Activated naive CD8-positive, alpha-beta T cell (primary cell): ENCODE measurements at regions not wholly inside any gene's neighbourhood (a gene's known extent, or its start where the extent isn't known, plus 50 kb on each side); places are given as distances from the start of the nearest gene placed in this dataset.

Experiments used
- H3K27ac Mint-ChIP-seq: one replicate; pipeline ENCODE4 v1.8.0; 2021; ENCODE audit warnings: mixed read lengths
- H3K27me3 Mint-ChIP-seq: one replicate; pipeline ENCODE4 v1.8.0; 2021; ENCODE audit warnings: mixed read lengths
- H3K36me3 Mint-ChIP-seq: one replicate; pipeline ENCODE4 v1.8.0; 2021; ENCODE audit warnings: mixed read lengths
- H3K4me1 Mint-ChIP-seq: one replicate; pipeline ENCODE4 v1.8.0; 2021; ENCODE audit warnings: low read depth, mixed read lengths
- H3K4me3 Mint-ChIP-seq: one replicate; pipeline ENCODE4 v1.8.0; 2021; ENCODE audit warnings: mild to moderate bottlenecking, mixed read lengths
- H3K9me3 Mint-ChIP-seq: one replicate; pipeline ENCODE4 v1.8.0; 2021; ENCODE audit warnings: low read depth, mixed read lengths

DNA sequence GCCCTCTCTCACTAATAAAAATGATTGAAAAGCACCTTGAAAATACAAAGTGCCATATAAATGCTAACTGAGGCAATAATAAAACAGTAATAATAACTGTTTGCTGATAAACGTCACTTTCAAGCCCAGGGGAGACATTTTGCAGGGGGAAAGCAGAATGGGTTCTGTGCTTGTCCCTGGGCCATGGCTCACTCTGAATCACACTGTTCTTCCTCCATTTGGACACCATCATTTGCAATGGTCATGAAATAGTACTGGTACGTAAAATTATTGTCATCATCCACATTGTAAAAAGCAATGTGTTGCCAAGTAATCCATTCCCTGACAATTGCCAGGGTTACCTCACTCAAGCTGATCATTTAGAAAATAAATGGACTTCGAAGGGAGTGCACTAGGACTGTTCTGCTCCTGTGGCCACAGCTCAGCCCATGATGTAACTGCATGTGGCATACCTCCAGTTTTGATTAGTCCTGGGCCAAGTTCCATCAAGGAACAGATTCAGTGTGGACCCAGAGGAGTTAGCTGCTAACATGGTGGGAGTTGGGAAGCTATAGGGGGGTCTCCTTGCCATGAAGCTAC is 508.8 kb upstream of the CELF4 start:
- no peaks in the 10 kb centered on the region for H3K4me1 Mint-ChIP-seq
- H3K9me3 Mint-ChIP-seq = no peaks in the 10 kb centered on the region
- no peak overlapping the region for H3K27ac Mint-ChIP-seq
- no peaks in the 10 kb centered on the region for H3K36me3 Mint-ChIP-seq
- no peak overlapping the region for H3K4me3 Mint-ChIP-seq
- H3K27me3 Mint-ChIP-seq = no peaks in the 10 kb centered on the region

GRCh38 chr18:38067821-38068220 is 502.2 kb upstream of the CELF4 start:
- H3K27ac Mint-ChIP-seq = no peak overlapping the region
- H3K27me3 Mint-ChIP-seq = no peaks in the 10 kb centered on the region
- no peaks in the 10 kb centered on the region for H3K36me3 Mint-ChIP-seq
- peaks cover 3% of the 10 kb centered on the region for H3K9me3 Mint-ChIP-seq
- H3K4me1 Mint-ChIP-seq = no peaks in the 10 kb centered on the region
- H3K4me3 Mint-ChIP-seq = no peak overlapping the region

GRCh38 chr18:38067086-38067485 is 501.5 kb upstream of the CELF4 start:
- no peak overlapping the region for H3K4me3 Mint-ChIP-seq

GRCh38 chr18:38052879-38053590 is 487.4 kb upstream of the CELF4 start:
- H3K4me3 Mint-ChIP-seq = no peak overlapping the region
- no peaks in the 10 kb centered on the region for H3K9me3 Mint-ChIP-seq
- no peaks in the 10 kb centered on the region for H3K27me3 Mint-ChIP-seq
- H3K36me3 Mint-ChIP-seq = no peaks in the 10 kb centered on the region
- no peak overlapping the region for H3K27ac Mint-ChIP-seq
- H3K4me1 Mint-ChIP-seq = no peaks in the 10 kb centered on the region

More at GRCh38 chr18:38067086-38067485, 501.5 kb upstream of the CELF4 start:
- Mint-ChIP-seq H3K4me1 (no peaks in the 10 kb centered on the region), H3K27me3 (no peaks in the 10 kb centered on the region), H3K36me3 (no peaks in the 10 kb centered on the region), H3K9me3 (peaks cover 3% of the 10 kb centered on the region), H3K27ac (no peak overlapping the region)

DNA sequence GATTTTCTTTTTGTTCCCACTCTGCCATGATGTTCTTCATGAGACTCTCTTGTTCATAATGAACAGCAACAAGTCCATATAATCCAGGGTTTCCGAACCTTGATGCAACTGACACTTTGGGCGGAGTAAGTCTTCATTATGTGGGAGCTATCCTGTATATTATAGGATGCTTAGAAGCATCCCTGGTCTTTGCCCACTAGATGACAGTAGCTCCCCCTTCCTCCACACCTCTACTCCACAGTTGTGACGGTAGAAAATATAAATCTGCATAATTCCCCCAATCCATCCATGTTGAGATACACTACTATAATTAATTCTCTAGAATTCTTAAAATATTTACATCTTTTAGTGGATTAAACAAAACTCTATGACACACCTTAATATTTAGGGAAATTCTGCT is 482.2 kb upstream of the CELF4 start:
- no peaks in the 10 kb centered on the region for H3K36me3 Mint-ChIP-seq
- no peaks in the 10 kb centered on the region for H3K4me1 Mint-ChIP-seq
- H3K4me3 Mint-ChIP-seq = no peak overlapping the region
- H3K9me3 Mint-ChIP-seq = no peaks in the 10 kb centered on the region
- H3K27ac Mint-ChIP-seq = no peak overlapping the region
- no peaks in the 10 kb centered on the region for H3K27me3 Mint-ChIP-seq

DNA sequence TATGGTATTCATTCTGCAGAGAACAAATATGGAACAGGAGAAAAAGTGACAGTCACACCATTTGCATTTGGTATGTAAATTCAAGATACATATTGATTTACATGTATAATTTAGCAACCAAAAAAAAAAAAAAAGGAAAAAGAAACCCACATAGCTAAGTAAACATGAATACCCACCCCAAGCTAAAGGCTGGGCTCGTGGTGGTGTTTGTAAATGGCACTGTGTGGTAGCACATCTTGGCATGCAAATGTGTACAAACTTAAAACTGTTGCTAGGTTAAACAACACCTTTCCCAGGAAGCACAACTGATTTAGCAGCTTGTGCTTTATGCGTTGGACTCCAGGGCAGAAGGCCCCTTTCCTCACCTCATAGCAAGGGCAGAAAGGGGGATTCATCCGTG is 481.1 kb upstream of the CELF4 start:
- H3K4me1 Mint-ChIP-seq = no peaks in the 10 kb centered on the region
- H3K27ac Mint-ChIP-seq = no peak overlapping the region
- no peaks in the 10 kb centered on the region for H3K27me3 Mint-ChIP-seq
- H3K9me3 Mint-ChIP-seq = no peaks in the 10 kb centered on the region
- H3K36me3 Mint-ChIP-seq = no peaks in the 10 kb centered on the region
- no peak overlapping the region for H3K4me3 Mint-ChIP-seq

- H3K4me1 Mint-ChIP-seq = no peaks in the 10 kb centered on the region
- H3K36me3 Mint-ChIP-seq = no peaks in the 10 kb centered on the region
- H3K27me3 Mint-ChIP-seq = no peaks in the 10 kb centered on the region
- no peak overlapping the region for H3K27ac Mint-ChIP-seq
- H3K4me3 Mint-ChIP-seq = no peak overlapping the region
- no peaks in the 10 kb centered on the region for H3K9me3 Mint-ChIP-seq
Observed at GRCh38 chr18:38045845-38046244, 480.2 kb upstream of the CELF4 start.

DNA sequence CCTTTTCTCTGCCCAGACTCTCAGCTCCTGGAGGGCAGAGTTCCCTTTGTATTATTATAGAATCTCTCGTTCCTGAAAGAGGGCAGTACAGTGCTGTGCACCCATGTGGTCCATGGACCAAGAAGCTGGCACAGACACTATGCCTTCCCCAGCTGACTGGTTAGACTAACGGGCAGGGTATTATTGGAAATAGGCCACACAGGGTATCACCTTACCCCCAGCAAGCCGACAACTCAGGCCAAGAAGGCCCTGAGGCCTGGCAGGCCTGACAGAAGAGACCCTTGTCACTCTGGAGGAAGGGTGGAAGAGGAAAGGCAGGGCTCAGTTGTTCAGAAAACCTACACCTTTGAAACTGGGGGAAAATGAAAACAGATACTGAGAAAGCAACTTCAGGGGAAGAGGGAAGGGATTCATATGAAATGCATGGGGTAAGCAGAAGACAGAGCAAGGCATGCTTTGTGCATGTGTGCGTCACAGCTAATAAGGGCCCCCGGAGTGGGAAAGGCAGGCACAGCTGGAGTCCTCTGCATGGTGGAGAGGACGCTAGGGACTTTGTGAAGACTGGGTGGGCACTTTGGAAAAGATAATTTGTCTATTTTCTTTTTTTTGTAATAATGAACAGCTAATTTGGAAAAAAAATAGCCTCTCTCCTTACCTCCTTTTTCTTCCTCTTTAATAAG is 476.8 kb upstream of the CELF4 start:
- H3K36me3 Mint-ChIP-seq = no peaks in the 10 kb centered on the region
- no peaks in the 10 kb centered on the region for H3K4me1 Mint-ChIP-seq
- H3K27me3 Mint-ChIP-seq = no peaks in the 10 kb centered on the region
- no peak overlapping the region for H3K4me3 Mint-ChIP-seq
- H3K27ac Mint-ChIP-seq = no peak overlapping the region
- H3K9me3 Mint-ChIP-seq = no peaks in the 10 kb centered on the region

GRCh38 chr18:38038242-38038641 is 472.6 kb upstream of the CELF4 start:
- Mint-ChIP-seq H3K4me3 (no peak overlapping the region), H3K27me3 (no peaks in the 10 kb centered on the region), H3K9me3 (no peaks in the 10 kb centered on the region), H3K27ac (no peak overlapping the region), H3K36me3 (no peaks in the 10 kb centered on the region), H3K4me1 (no peaks in the 10 kb centered on the region)

DNA sequence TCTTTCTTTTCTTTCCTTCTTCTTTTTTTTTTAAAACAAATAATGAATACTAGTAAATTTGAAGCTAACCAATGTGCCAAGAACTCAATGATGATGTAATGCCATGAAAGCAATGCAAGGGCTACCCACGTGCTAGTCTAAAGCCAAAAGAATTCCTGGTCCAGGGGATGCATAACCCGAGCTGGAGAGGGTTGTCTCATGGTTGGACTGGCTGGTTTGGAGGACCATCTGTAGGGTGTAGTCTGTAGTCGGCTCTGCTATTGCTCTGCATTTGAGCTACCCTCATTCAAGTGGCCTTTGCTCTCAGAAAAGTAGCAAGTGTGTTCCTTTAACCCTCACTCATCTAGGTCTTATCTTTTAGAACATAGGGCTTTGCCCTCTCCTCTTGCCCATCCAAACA is 469.6 kb upstream of the CELF4 start:
- H3K27ac Mint-ChIP-seq = no peak overlapping the region
- no peaks in the 10 kb centered on the region for H3K27me3 Mint-ChIP-seq
- no peaks in the 10 kb centered on the region for H3K36me3 Mint-ChIP-seq
- no peaks in the 10 kb centered on the region for H3K9me3 Mint-ChIP-seq
- H3K4me3 Mint-ChIP-seq = no peak overlapping the region
- H3K4me1 Mint-ChIP-seq = no peaks in the 10 kb centered on the region

GRCh38 chr18:38033282-38033681 is 467.7 kb upstream of the CELF4 start:
- H3K27me3 Mint-ChIP-seq = no peaks in the 10 kb centered on the region
- no peak overlapping the region for H3K4me3 Mint-ChIP-seq
- H3K27ac Mint-ChIP-seq = no peak overlapping the region
- no peaks in the 10 kb centered on the region for H3K36me3 Mint-ChIP-seq
- H3K4me1 Mint-ChIP-seq = no peaks in the 10 kb centered on the region
- H3K9me3 Mint-ChIP-seq = no peaks in the 10 kb centered on the region

DNA sequence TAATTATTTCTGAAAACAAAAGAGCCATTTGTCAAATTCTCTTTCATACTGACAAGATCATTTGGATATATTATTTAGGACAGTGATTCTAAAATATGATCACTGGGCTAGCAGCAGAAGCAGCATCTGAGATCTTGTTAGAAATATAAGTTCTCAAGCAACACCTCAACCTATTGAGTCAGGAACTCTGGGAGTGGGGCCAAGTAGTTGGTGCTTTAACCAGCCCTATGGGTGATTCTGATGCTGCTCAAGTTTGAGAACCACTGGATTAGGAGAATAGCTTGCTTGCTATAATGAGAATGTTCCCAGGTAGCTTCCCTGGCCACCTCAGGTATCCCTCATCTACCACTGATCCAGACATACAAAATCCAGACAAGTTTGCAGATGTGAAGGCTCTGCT is 466.9 kb upstream of the CELF4 start:
- H3K4me1 Mint-ChIP-seq = no peaks in the 10 kb centered on the region
- no peak overlapping the region for H3K27ac Mint-ChIP-seq
- no peaks in the 10 kb centered on the region for H3K9me3 Mint-ChIP-seq
- no peaks in the 10 kb centered on the region for H3K27me3 Mint-ChIP-seq
- H3K36me3 Mint-ChIP-seq = no peaks in the 10 kb centered on the region
- H3K4me3 Mint-ChIP-seq = no peak overlapping the region

GRCh38 chr18:38028946-38029345 is 463.3 kb upstream of the CELF4 start:
- no peaks in the 10 kb centered on the region for H3K4me1 Mint-ChIP-seq
- H3K36me3 Mint-ChIP-seq = no peaks in the 10 kb centered on the region
- no peaks in the 10 kb centered on the region for H3K27me3 Mint-ChIP-seq
- no peak overlapping the region for H3K4me3 Mint-ChIP-seq
- no peaks in the 10 kb centered on the region for H3K9me3 Mint-ChIP-seq
- H3K27ac Mint-ChIP-seq = no peak overlapping the region

- H3K36me3 Mint-ChIP-seq = no peaks in the 10 kb centered on the region
- no peaks in the 10 kb centered on the region for H3K4me1 Mint-ChIP-seq
- no peaks in the 10 kb centered on the region for H3K27me3 Mint-ChIP-seq
- H3K9me3 Mint-ChIP-seq = no peaks in the 10 kb centered on the region
- no peak overlapping the region for H3K27ac Mint-ChIP-seq
- no peak overlapping the region for H3K4me3 Mint-ChIP-seq
Observed at GRCh38 chr18:38025433-38026038, 459.9 kb upstream of the CELF4 start.

DNA sequence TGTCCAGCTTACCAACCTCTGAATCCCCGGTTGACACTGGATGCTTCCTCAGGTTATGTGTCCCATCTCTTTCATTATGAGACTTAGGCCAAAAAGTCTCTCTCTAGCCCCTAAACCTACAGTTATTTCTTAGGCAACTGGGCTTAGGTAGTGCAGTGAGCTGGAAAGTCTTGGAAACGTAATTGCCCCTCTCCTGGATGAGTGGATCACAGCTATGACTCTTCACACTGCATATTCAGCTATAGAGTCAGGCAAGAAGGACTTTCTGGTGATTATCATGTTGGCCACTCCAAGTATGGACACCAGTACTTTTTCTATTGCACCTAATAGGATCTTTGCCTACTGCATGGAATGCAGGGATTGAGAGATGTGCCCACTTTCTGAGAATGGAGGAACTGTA is 458.3 kb upstream of the CELF4 start:
- Mint-ChIP-seq H3K4me1 (no peaks in the 10 kb centered on the region), H3K27me3 (no peaks in the 10 kb centered on the region), H3K27ac (no peak overlapping the region), H3K4me3 (no peak overlapping the region), H3K36me3 (no peaks in the 10 kb centered on the region), H3K9me3 (no peaks in the 10 kb centered on the region)
